ENCODE measurements at regions not wholly inside any gene's neighbourhood (a gene's known extent, or its start where the extent isn't known, plus 50 kb on each side); places are given as distances from the start of the nearest gene placed in this dataset.

- H3K9me3 ChIP-seq (ENCODE audit: insufficient read depth, low read length) = no peaks in the 10 kb centered on the region
- no peak overlapping the region for H3K9ac ChIP-seq (ENCODE audit: low read length)
- H3K79me2 ChIP-seq (ENCODE audit: low read length) = no peaks in the 10 kb centered on the region
- H2AFZ ChIP-seq (ENCODE audit: low read depth, low read length) = no peak overlapping the region
- no peaks in the 10 kb centered on the region for H3K36me3 ChIP-seq (replicated peaks; ENCODE audit: low read depth, low read length)
- TF ChIP-seq CTCF (IDR thresholded peaks at IDR 0.05; ENCODE audit: low read depth, low read length) = no peak
- TF ChIP-seq EZH2phosphoT487 (IDR thresholded peaks at IDR 0.05; ENCODE audit: low read depth) = no peak
- H3K4me3 ChIP-seq (ENCODE audit: low read length) = no peak overlapping the region
- no peaks in the 10 kb centered on the region for H3K4me1 ChIP-seq (ENCODE audit: low read length)
- H3K27ac ChIP-seq (ENCODE audit: low read length) = no peak overlapping the region
- no peaks in the 10 kb centered on the region for H4K20me1 ChIP-seq (ENCODE audit: insufficient read depth, low read length)
- no peaks in the 10 kb centered on the region for H3K27me3 ChIP-seq (ENCODE audit: low read depth, low read length)
- no peak overlapping the region for H3K4me2 ChIP-seq (ENCODE audit: low read length)
Measured at GRCh38 chr5:144711172-144711571, 540.5 kb downstream of the KCTD16 start.

- Histone ChIP-seq H3K9me3 (ENCODE audit: insufficient read depth, low read length) (no peaks in the 10 kb centered on the region), H3K27me3 (ENCODE audit: low read depth, low read length) (no peaks in the 10 kb centered on the region), H3K4me2 (ENCODE audit: low read length) (no peak overlapping the region), H3K27ac (ENCODE audit: low read length) (no peak overlapping the region), H3K36me3 (replicated peaks; ENCODE audit: low read depth, low read length) (no peaks in the 10 kb centered on the region), H3K4me3 (ENCODE audit: low read length) (no peak overlapping the region), H3K79me2 (ENCODE audit: low read length) (no peaks in the 10 kb centered on the region), H4K20me1 (ENCODE audit: insufficient read depth, low read length) (no peaks in the 10 kb centered on the region), H3K9ac (ENCODE audit: low read length) (no peak overlapping the region), H2AFZ (ENCODE audit: low read depth, low read length) (no peak overlapping the region), H3K4me1 (ENCODE audit: low read length) (no peaks in the 10 kb centered on the region)
- TF ChIP-seq CTCF (IDR thresholded peaks at IDR 0.05; ENCODE audit: low read depth, low read length) (no peak), EZH2phosphoT487 (IDR thresholded peaks at IDR 0.05; ENCODE audit: low read depth) (no peak)
Measured at GRCh38 chr5:144710637-144711036, 540.0 kb downstream of the KCTD16 start.

- no peaks in the 10 kb centered on the region for H3K27me3 ChIP-seq (ENCODE audit: low read depth, low read length)
- no peaks in the 10 kb centered on the region for H4K20me1 ChIP-seq (ENCODE audit: insufficient read depth, low read length)
- no peaks in the 10 kb centered on the region for H3K9me3 ChIP-seq (ENCODE audit: insufficient read depth, low read length)
- H3K27ac ChIP-seq (ENCODE audit: low read length) = no peak overlapping the region
- H3K36me3 ChIP-seq (replicated peaks; ENCODE audit: low read depth, low read length) = no peaks in the 10 kb centered on the region
- H3K4me2 ChIP-seq (ENCODE audit: low read length) = no peak overlapping the region
- H3K79me2 ChIP-seq (ENCODE audit: low read length) = no peaks in the 10 kb centered on the region
- H2AFZ ChIP-seq (ENCODE audit: low read depth, low read length) = no peak overlapping the region
- H3K4me3 ChIP-seq (ENCODE audit: low read length) = no peak overlapping the region
- no peak for TF ChIP-seq EZH2phosphoT487 (IDR thresholded peaks at IDR 0.05; ENCODE audit: low read depth)
- TF ChIP-seq CTCF (IDR thresholded peaks at IDR 0.05; ENCODE audit: low read depth, low read length) = no peak
- H3K4me1 ChIP-seq (ENCODE audit: low read length) = no peaks in the 10 kb centered on the region
- no peak overlapping the region for H3K9ac ChIP-seq (ENCODE audit: low read length)
Measured at GRCh38 chr5:144703776-144704175, 533.1 kb downstream of the KCTD16 start.

GRCh38 chr5:144698484-144698883 lies 527.8 kb downstream of the KCTD16 start:
- no peaks in the 10 kb centered on the region for H3K79me2 ChIP-seq (ENCODE audit: low read length)
- H3K4me3 ChIP-seq (ENCODE audit: low read length) = no peak overlapping the region
- H3K9me3 ChIP-seq (ENCODE audit: insufficient read depth, low read length) = no peaks in the 10 kb centered on the region
- no peaks in the 10 kb centered on the region for H3K27me3 ChIP-seq (ENCODE audit: low read depth, low read length)
- no peak overlapping the region for H3K9ac ChIP-seq (ENCODE audit: low read length)
- H4K20me1 ChIP-seq (ENCODE audit: insufficient read depth, low read length) = no peaks in the 10 kb centered on the region
- no peak overlapping the region for H3K4me2 ChIP-seq (ENCODE audit: low read length)
- no peak overlapping the region for H3K27ac ChIP-seq (ENCODE audit: low read length)
- no peak overlapping the region for H2AFZ ChIP-seq (ENCODE audit: low read depth, low read length)
- H3K36me3 ChIP-seq (replicated peaks; ENCODE audit: low read depth, low read length) = no peaks in the 10 kb centered on the region
- H3K4me1 ChIP-seq (ENCODE audit: low read length) = no peaks in the 10 kb centered on the region
- TF ChIP-seq CTCF (IDR thresholded peaks at IDR 0.05; ENCODE audit: low read depth, low read length) = no peak
- no peak for TF ChIP-seq EZH2phosphoT487 (IDR thresholded peaks at IDR 0.05; ENCODE audit: low read depth)
